Neural cell (in vitro differentiated cells): ENCODE measurements at regions not wholly inside any gene's neighbourhood (a gene's known extent, or its start where the extent isn't known, plus 50 kb on each side); places are given as distances from the start of the nearest gene placed in this dataset.

Source experiments
- EP300 ChIP-seq: fragments of 450-650 bp; conservative IDR thresholded peaks from 2 replicates; pipeline ENCODE4 v1.6.1; 2014; ENCODE audit warnings: antibody characterized with exemption, mild to moderate bottlenecking, moderate library complexity; ENCODE audit not compliant: poor library complexity, severe bottlenecking
- EZH2 ChIP-seq: fragments of 200-600, 300-800 bp; shearing (Covaris generic), sonication (generic); IDR thresholded peaks from 2 replicates; pipeline ENCODE4 v1.6.1; 2014; ENCODE audit warnings: antibody characterized with exemption, low read length, borderline replicate concordance, mild to moderate bottlenecking; ENCODE audit not compliant: insufficient read depth, poor library complexity, severe bottlenecking
- POLR2AphosphoS5 ChIP-seq: IDR thresholded peaks from 2 replicates; pipeline ENCODE4 v1.6.1; 2012
- RAD21 ChIP-seq: fragments of 450-650 bp; conservative IDR thresholded peaks from 2 replicates; pipeline ENCODE4 v1.6.1; 2014; ENCODE audit warnings: antibody characterized with exemption, mild to moderate bottlenecking, moderate library complexity
- SMC3 ChIP-seq: fragments of 450-650 bp; conservative IDR thresholded peaks from 2 replicates; pipeline ENCODE4 v1.6.1; 2014; ENCODE audit warnings: antibody characterized with exemption, mild to moderate bottlenecking, moderate library complexity; ENCODE audit not compliant: poor library complexity
- TAF1 ChIP-seq: IDR thresholded peaks from 2 replicates; pipeline ENCODE4 v1.6.1; 2012; ENCODE audit warnings: low read depth
- TF ChIP-seq, protein P1 (sequence below): fragments of 450-650 bp; IDR thresholded peaks from 2 replicates; pipeline ENCODE4 v1.5.1; 2014; ENCODE audit warnings: antibody characterized with exemption, mild to moderate bottlenecking, moderate library complexity; ENCODE audit not compliant: poor library complexity, severe bottlenecking
- TF ChIP-seq, protein P2 (sequence below): IDR thresholded peaks from 2 replicates; pipeline ENCODE4 v1.6.1; 2012; ENCODE audit warnings: borderline replicate concordance

- TF ChIP-seq, protein P1, sequence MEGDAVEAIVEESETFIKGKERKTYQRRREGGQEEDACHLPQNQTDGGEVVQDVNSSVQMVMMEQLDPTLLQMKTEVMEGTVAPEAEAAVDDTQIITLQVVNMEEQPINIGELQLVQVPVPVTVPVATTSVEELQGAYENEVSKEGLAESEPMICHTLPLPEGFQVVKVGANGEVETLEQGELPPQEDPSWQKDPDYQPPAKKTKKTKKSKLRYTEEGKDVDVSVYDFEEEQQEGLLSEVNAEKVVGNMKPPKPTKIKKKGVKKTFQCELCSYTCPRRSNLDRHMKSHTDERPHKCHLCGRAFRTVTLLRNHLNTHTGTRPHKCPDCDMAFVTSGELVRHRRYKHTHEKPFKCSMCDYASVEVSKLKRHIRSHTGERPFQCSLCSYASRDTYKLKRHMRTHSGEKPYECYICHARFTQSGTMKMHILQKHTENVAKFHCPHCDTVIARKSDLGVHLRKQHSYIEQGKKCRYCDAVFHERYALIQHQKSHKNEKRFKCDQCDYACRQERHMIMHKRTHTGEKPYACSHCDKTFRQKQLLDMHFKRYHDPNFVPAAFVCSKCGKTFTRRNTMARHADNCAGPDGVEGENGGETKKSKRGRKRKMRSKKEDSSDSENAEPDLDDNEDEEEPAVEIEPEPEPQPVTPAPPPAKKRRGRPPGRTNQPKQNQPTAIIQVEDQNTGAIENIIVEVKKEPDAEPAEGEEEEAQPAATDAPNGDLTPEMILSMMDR = no peak
- TF ChIP-seq POLR2AphosphoS5 (no peak), EP300 (no peak), EZH2 (no peak), TAF1 (no peak), RAD21 (no peak), SMC3 (no peak)
- TF ChIP-seq, protein P2, sequence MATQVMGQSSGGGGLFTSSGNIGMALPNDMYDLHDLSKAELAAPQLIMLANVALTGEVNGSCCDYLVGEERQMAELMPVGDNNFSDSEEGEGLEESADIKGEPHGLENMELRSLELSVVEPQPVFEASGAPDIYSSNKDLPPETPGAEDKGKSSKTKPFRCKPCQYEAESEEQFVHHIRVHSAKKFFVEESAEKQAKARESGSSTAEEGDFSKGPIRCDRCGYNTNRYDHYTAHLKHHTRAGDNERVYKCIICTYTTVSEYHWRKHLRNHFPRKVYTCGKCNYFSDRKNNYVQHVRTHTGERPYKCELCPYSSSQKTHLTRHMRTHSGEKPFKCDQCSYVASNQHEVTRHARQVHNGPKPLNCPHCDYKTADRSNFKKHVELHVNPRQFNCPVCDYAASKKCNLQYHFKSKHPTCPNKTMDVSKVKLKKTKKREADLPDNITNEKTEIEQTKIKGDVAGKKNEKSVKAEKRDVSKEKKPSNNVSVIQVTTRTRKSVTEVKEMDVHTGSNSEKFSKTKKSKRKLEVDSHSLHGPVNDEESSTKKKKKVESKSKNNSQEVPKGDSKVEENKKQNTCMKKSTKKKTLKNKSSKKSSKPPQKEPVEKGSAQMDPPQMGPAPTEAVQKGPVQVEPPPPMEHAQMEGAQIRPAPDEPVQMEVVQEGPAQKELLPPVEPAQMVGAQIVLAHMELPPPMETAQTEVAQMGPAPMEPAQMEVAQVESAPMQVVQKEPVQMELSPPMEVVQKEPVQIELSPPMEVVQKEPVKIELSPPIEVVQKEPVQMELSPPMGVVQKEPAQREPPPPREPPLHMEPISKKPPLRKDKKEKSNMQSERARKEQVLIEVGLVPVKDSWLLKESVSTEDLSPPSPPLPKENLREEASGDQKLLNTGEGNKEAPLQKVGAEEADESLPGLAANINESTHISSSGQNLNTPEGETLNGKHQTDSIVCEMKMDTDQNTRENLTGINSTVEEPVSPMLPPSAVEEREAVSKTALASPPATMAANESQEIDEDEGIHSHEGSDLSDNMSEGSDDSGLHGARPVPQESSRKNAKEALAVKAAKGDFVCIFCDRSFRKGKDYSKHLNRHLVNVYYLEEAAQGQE = no peak
These were observed 220.8 kb downstream of the MTHFS start for GRCh38 chr15:79675982-79676381.
